DND-41 (cell line): ENCODE measurements at regions not wholly inside any gene's neighbourhood (a gene's known extent, or its start where the extent isn't known, plus 50 kb on each side); places are given as distances from the start of the nearest gene placed in this dataset.

Source experiments
- EZH2 ChIP-seq: IDR thresholded peaks from 3 replicates; pipeline ENCODE4 v1.6.1; 2012; ENCODE audit warnings: borderline replicate concordance, low read depth, mild to moderate bottlenecking, moderate library complexity, low read length, inconsistent platforms; ENCODE audit not compliant: severe bottlenecking
- TF ChIP-seq, protein P1 (sequence below): IDR thresholded peaks from 2 replicates; pipeline ENCODE4 v1.5.1; 2012; ENCODE audit warnings: borderline replicate concordance, low read length, moderate library complexity, mild to moderate bottlenecking; ENCODE audit not compliant: poor library complexity, severe bottlenecking; ENCODE audit errors: extremely low read depth

DNA sequence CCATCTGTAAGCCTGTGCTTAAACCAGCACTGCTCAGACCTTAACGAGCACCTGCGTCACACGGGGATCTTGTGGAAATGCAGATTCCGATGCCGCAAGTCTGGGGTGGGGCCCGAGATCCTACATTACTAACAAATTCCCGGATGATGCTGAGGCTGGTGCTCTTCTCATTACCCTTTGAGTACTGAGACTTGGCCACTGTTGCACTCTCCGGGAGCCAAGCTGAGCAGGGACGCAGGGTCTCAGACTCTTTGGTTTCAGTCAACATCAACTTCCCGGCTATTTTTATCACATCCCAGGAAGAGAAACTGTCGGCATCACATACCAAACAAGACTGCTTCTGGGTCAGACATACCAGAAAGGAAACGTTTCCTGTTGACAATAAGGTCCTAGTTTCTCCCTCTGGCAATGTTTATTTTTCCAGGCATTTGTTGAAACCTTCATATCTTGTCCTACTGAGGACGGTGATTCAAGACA, 276.6 kb downstream of the SHQ1 start:
- TF ChIP-seq, protein P1, sequence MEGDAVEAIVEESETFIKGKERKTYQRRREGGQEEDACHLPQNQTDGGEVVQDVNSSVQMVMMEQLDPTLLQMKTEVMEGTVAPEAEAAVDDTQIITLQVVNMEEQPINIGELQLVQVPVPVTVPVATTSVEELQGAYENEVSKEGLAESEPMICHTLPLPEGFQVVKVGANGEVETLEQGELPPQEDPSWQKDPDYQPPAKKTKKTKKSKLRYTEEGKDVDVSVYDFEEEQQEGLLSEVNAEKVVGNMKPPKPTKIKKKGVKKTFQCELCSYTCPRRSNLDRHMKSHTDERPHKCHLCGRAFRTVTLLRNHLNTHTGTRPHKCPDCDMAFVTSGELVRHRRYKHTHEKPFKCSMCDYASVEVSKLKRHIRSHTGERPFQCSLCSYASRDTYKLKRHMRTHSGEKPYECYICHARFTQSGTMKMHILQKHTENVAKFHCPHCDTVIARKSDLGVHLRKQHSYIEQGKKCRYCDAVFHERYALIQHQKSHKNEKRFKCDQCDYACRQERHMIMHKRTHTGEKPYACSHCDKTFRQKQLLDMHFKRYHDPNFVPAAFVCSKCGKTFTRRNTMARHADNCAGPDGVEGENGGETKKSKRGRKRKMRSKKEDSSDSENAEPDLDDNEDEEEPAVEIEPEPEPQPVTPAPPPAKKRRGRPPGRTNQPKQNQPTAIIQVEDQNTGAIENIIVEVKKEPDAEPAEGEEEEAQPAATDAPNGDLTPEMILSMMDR = no peak
- TF ChIP-seq EZH2 = no peak
